Stimulated activated naive CD8-positive, alpha-beta T cell treated with anti-CD3 and anti-CD28 coated beads, Interleukin-15, amount 100 ng/mL, for 72 hours (primary cell): ENCODE measurements at regions not wholly inside any gene's neighbourhood (a gene's known extent, or its start where the extent isn't known, plus 50 kb on each side); places are given as distances from the start of the nearest gene placed in this dataset.
A peak's percentile ranks its signal among the peaks of the same experiment; 100 is the strongest.

Experiments
- ATAC-seq: fragments of 150-1000 bp; cut with Tn5 transposase; 2 replicates; pipeline ENCODE4 v1.10.0; 2021; ENCODE audit warnings: mild to moderate bottlenecking, moderate library complexity
- DNase-seq, 2 donors: peaks; one replicate each; pipeline ENCODE4 v3.0.0; 2021 to 2022
- H3K27ac Mint-ChIP-seq, 2 donors: one replicate each; pipeline ENCODE4 v1.8.0; 2022; ENCODE audit warnings: mild to moderate bottlenecking in 2 of 2, mixed read lengths in 2 of 2, moderate library complexity in 2 of 2
- H3K27me3 Mint-ChIP-seq: one replicate; pipeline ENCODE4 v1.8.0; 2022; ENCODE audit warnings: mixed read lengths
- H3K4me1 Mint-ChIP-seq: one replicate; pipeline ENCODE4 v1.8.0; 2022; ENCODE audit warnings: mild to moderate bottlenecking, mixed read lengths
- H3K4me3 Mint-ChIP-seq, 2 donors: one replicate each; pipeline ENCODE4 v1.8.0; 2022; ENCODE audit warnings: mild to moderate bottlenecking in 2 of 2, mixed read lengths in 2 of 2, moderate library complexity in 1 of 2
- H3K9me3 Mint-ChIP-seq, 2 donors: one replicate each; pipeline ENCODE4 v1.8.0; 2022; ENCODE audit warnings: mixed read lengths in 2 of 2

DNA sequence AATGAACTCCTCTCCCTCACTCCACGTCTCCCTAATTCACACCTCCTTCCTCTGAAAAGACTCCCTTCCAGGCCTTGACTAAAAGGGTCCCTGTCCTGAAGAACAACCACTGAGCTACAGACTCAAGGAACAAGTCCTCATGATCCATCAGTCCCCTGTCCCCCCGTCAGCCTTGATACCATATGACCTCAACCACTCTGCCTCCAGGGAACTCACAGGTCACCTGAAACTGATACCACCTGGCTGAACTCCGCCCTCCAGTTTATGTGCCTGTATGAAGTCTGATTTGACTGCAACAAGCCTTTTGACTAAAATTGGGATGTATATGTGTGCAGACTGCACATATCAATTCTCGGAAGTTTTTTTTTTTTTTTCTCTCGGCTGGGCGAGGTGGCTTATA is 88.7 kb downstream of the UGCG start:
- H3K9me3 Mint-ChIP-seq: peaks cover 0 to 5% of the 10 kb centered on the region in 2 donors
- no peaks in the 10 kb centered on the region for H3K27me3 Mint-ChIP-seq
- DNase-seq (no peak), ATAC-seq (no peak)
- no peak overlapping the region for H3K27ac Mint-ChIP-seq
- peak overlapping the region in 1 of 2 donors; percentile 28 for H3K4me3 Mint-ChIP-seq
- peaks cover 56% of the 10 kb centered on the region for H3K4me1 Mint-ChIP-seq

- peaks cover 0 to 11% of the 10 kb centered on the region in 2 donors for H3K9me3 Mint-ChIP-seq
- peak overlapping the region in 1 of 2 donors; percentile 50 for H3K4me3 Mint-ChIP-seq
- H3K27ac Mint-ChIP-seq: no peak overlapping the region
- DNase-seq (no peak), ATAC-seq (no peak)
- peaks cover 56% of the 10 kb centered on the region for H3K4me1 Mint-ChIP-seq
- no peaks in the 10 kb centered on the region for H3K27me3 Mint-ChIP-seq
Measured at GRCh38 chr9:111986035-111986556, 89.5 kb downstream of the UGCG start.
